H1 (cell line): ENCODE measurements at regions not wholly inside any gene's neighbourhood (a gene's known extent, or its start where the extent isn't known, plus 50 kb on each side); places are given as distances from the start of the nearest gene placed in this dataset.

ENCODE experiments used
- ATF2 ChIP-seq: IDR thresholded peaks from 2 replicates; pipeline ENCODE4 v1.6.1; 2012; ENCODE audit warnings: low read length, inconsistent platforms

- no peak for TF ChIP-seq ATF2
Measured at GRCh38 chr2:62306751-62307468, 111.0 kb downstream of the B3GNT2 start (continued).
